Neural cell (in vitro differentiated cells): ENCODE measurements at regions not wholly inside any gene's neighbourhood (a gene's known extent, or its start where the extent isn't known, plus 50 kb on each side); places are given as distances from the start of the nearest gene placed in this dataset.

ENCODE experiments used
- H2AFZ ChIP-seq: fragments of 200-600, 300-800 bp; sonication (generic), shearing (Covaris generic); 2 replicates; pipeline ENCODE4 v1.6.0; 2014; ENCODE audit warnings: low read depth, mild to moderate bottlenecking, antibody characterized with exemption, low read length, moderate library complexity
- H3F3A ChIP-seq: fragments of 200-600 bp; shearing (Covaris generic); 2 replicates; pipeline ENCODE4 v1.6.1; 2016; ENCODE audit warnings: mild to moderate bottlenecking, moderate library complexity, mixed read lengths, antibody characterized with exemption, low read length; ENCODE audit not compliant: insufficient read depth, poor library complexity, severe bottlenecking
- H3K27ac ChIP-seq: fragments of 200-600, 300-800 bp; sonication (generic), shearing (Covaris generic); 2 replicates; pipeline ENCODE4 v1.5.1; 2014; ENCODE audit warnings: mild to moderate bottlenecking, low read length, moderate library complexity
- H3K27me3 ChIP-seq: fragments of 300-800, 200-600 bp; sonication (generic), shearing (Covaris generic); 2 replicates; pipeline ENCODE4 v1.6.0; 2014; ENCODE audit warnings: mild to moderate bottlenecking, low read depth, low read length, moderate library complexity; ENCODE audit not compliant: insufficient read depth
- H3K36me3 ChIP-seq: fragments of 300-800, 200-600 bp; sonication (generic), shearing (Covaris generic); 2 replicates; pipeline ENCODE4 v1.5.1; 2014; ENCODE audit warnings: mild to moderate bottlenecking, antibody characterized with exemption, low read length, moderate library complexity; ENCODE audit not compliant: insufficient read depth
- H3K4me2 ChIP-seq: fragments of 300-800, 200-600 bp; sonication (generic), shearing (Covaris generic); 2 replicates; pipeline ENCODE4 v1.6.0; 2014; ENCODE audit warnings: mild to moderate bottlenecking, low read length
- H3K4me3 ChIP-seq: fragments of 300-800, 200-600 bp; sonication (generic), shearing (Covaris generic); 2 replicates; pipeline ENCODE4 v1.5.1; 2014; ENCODE audit warnings: mild to moderate bottlenecking, low read length, moderate library complexity
- H3K79me2 ChIP-seq: fragments of 200-600 bp; shearing (Covaris generic); replicated peaks from 2 replicates; pipeline ENCODE4 v1.6.0; 2014; ENCODE audit warnings: mild to moderate bottlenecking, low read length, moderate library complexity; ENCODE audit not compliant: insufficient read depth
- H3K9ac ChIP-seq: fragments of 300-800, 200-600 bp; sonication (generic), shearing (Covaris generic); 2 replicates; pipeline ENCODE4 v1.6.1; 2016; ENCODE audit warnings: mild to moderate bottlenecking, low read length, mixed read lengths
- H3K9me2 ChIP-seq: fragments of 200-600 bp; shearing (Covaris generic); 2 replicates; pipeline ENCODE4 v1.6.1; 2016; ENCODE audit warnings: mild to moderate bottlenecking, low read length, mixed read lengths; ENCODE audit not compliant: insufficient read depth
- H3K9me3 ChIP-seq: fragments of 200-600, 300-800 bp; sonication (generic), shearing (Covaris generic); 2 replicates; pipeline ENCODE4 v1.6.1; 2016; ENCODE audit warnings: mild to moderate bottlenecking, mixed run types, low read length, moderate library complexity, mixed read lengths
- H4K20me1 ChIP-seq: fragments of 200-600 bp; shearing (Covaris generic); 2 replicates; pipeline ENCODE4 v1.6.1; 2016; ENCODE audit warnings: mild to moderate bottlenecking, mixed run types; ENCODE audit not compliant: insufficient read depth
- CTCF ChIP-seq: fragments of 450-650 bp; IDR thresholded peaks from 2 replicates; pipeline ENCODE4 v1.5.1; 2014; ENCODE audit warnings: antibody characterized with exemption, mild to moderate bottlenecking, moderate library complexity; ENCODE audit not compliant: poor library complexity, severe bottlenecking
- EP300 ChIP-seq: fragments of 450-650 bp; conservative IDR thresholded peaks from 2 replicates; pipeline ENCODE4 v1.6.1; 2014; ENCODE audit warnings: antibody characterized with exemption, mild to moderate bottlenecking, moderate library complexity; ENCODE audit not compliant: poor library complexity, severe bottlenecking
- EZH2 ChIP-seq: fragments of 200-600, 300-800 bp; shearing (Covaris generic), sonication (generic); IDR thresholded peaks from 2 replicates; pipeline ENCODE4 v1.6.1; 2014; ENCODE audit warnings: antibody characterized with exemption, low read length, borderline replicate concordance, mild to moderate bottlenecking; ENCODE audit not compliant: insufficient read depth, poor library complexity, severe bottlenecking
- MXI1 ChIP-seq: fragments of 450-650 bp; conservative IDR thresholded peaks from 2 replicates; pipeline ENCODE4 v1.6.1; 2014; ENCODE audit warnings: antibody characterized with exemption, mild to moderate bottlenecking; ENCODE audit not compliant: poor library complexity, severe bottlenecking
- POLR2AphosphoS5 ChIP-seq: IDR thresholded peaks from 2 replicates; pipeline ENCODE4 v1.6.1; 2012
- RAD21 ChIP-seq: fragments of 450-650 bp; conservative IDR thresholded peaks from 2 replicates; pipeline ENCODE4 v1.6.1; 2014; ENCODE audit warnings: antibody characterized with exemption, mild to moderate bottlenecking, moderate library complexity
- REST ChIP-seq: IDR thresholded peaks from 2 replicates; pipeline ENCODE4 v1.6.1; 2012; ENCODE audit warnings: borderline replicate concordance
- SMC3 ChIP-seq: fragments of 450-650 bp; conservative IDR thresholded peaks from 2 replicates; pipeline ENCODE4 v1.6.1; 2014; ENCODE audit warnings: antibody characterized with exemption, mild to moderate bottlenecking, moderate library complexity; ENCODE audit not compliant: poor library complexity
- TAF1 ChIP-seq: IDR thresholded peaks from 2 replicates; pipeline ENCODE4 v1.6.1; 2012; ENCODE audit warnings: low read depth

GRCh38 chr4:17197070-17197469 is 298.6 kb upstream of the LDB2 start:
- no peaks in the 10 kb centered on the region for H3K9me2 ChIP-seq
- H3K27me3 ChIP-seq, result no peaks in the 10 kb centered on the region
- H4K20me1 ChIP-seq, result no peaks in the 10 kb centered on the region
- H3K27ac ChIP-seq, result no peak overlapping the region
- H3K9me3 ChIP-seq, result no peaks in the 10 kb centered on the region
- H3F3A ChIP-seq, result no peaks in the 10 kb centered on the region
- no peaks in the 10 kb centered on the region for H3K79me2 ChIP-seq
- H3K9ac ChIP-seq, result no peak overlapping the region
- H3K4me3 ChIP-seq, result no peak overlapping the region
- TF ChIP-seq POLR2AphosphoS5 (no peak), SMC3 (no peak), TAF1 (no peak), CTCF (no peak), MXI1 (no peak), REST (no peak), RAD21 (no peak), EZH2 (no peak), EP300 (no peak)
- H3K4me2 ChIP-seq, result no peak overlapping the region
- H2AFZ ChIP-seq, result no peak overlapping the region
- H3K36me3 ChIP-seq, result no peaks in the 10 kb centered on the region

- TF ChIP-seq REST (no peak), SMC3 (no peak), MXI1 (no peak), EZH2 (no peak)
- H3K27ac ChIP-seq, result no peak overlapping the region
- H3K4me2 ChIP-seq, result no peak overlapping the region
Measured at GRCh38 chr4:17195461-17196275, 297.2 kb upstream of the LDB2 start.

More at GRCh38 chr4:17195461-17196275, 297.2 kb upstream of the LDB2 start:
- Histone ChIP-seq H3F3A (no peaks in the 10 kb centered on the region), H2AFZ (no peak overlapping the region), H3K27me3 (no peaks in the 10 kb centered on the region), H3K9me2 (no peaks in the 10 kb centered on the region), H3K79me2 (no peaks in the 10 kb centered on the region), H3K4me3 (no peak overlapping the region), H3K36me3 (no peaks in the 10 kb centered on the region), H3K9ac (no peak overlapping the region), H3K9me3 (peaks cover under 1% of the 10 kb centered on the region), H4K20me1 (no peaks in the 10 kb centered on the region)
